ENCODE measurements at regions not wholly inside any gene's neighbourhood (a gene's known extent, or its start where the extent isn't known, plus 50 kb on each side); places are given as distances from the start of the nearest gene placed in this dataset.

- H3K36me3 ChIP-seq: no peaks in the 10 kb centered on the region
- TF ChIP-seq CTCF (IDR thresholded peaks at IDR 0.05; ENCODE audit: low read depth, low read length): no peak
- no peak overlapping the region for H3K27ac ChIP-seq
- peak in 1 of 2 donors; percentile 5 for DNase-seq (ENCODE audit: low read depth in 1 of 2, low spot score in 1 of 2)
- H3K27me3 ChIP-seq: no peaks in the 10 kb centered on the region
- H3K4me1 ChIP-seq (ENCODE audit: low read depth): peaks cover 18% of the 10 kb centered on the region
- H3K4me3 ChIP-seq: no peak overlapping the region
- H3K9me3 ChIP-seq (ENCODE audit: low read depth): no peaks in the 10 kb centered on the region
These were observed 453.6 kb downstream of the MN1 start for GRCh38 chr22:27347951-27348350.

GRCh38 chr22:27348634-27349033 lies 452.9 kb downstream of the MN1 start:
- H3K27me3 ChIP-seq: no peaks in the 10 kb centered on the region
- no peaks in the 10 kb centered on the region for H3K36me3 ChIP-seq
- H3K4me3 ChIP-seq: no peak overlapping the region
- TF ChIP-seq CTCF (IDR thresholded peaks at IDR 0.05; ENCODE audit: low read depth, low read length): no peak
- no peak overlapping the region for H3K27ac ChIP-seq
- H3K9me3 ChIP-seq (ENCODE audit: low read depth): no peaks in the 10 kb centered on the region
- H3K4me1 ChIP-seq (ENCODE audit: low read depth): peaks cover 18% of the 10 kb centered on the region
- DNase-seq (ENCODE audit: low read depth in 1 of 2, low spot score in 1 of 2): peak in 1 of 2 donors; percentile 57

- H3K27ac ChIP-seq: no peak overlapping the region
- no peaks in the 10 kb centered on the region for H3K9me3 ChIP-seq (ENCODE audit: low read depth)
- TF ChIP-seq CTCF (IDR thresholded peaks at IDR 0.05; ENCODE audit: low read depth, low read length): no peak
- H3K36me3 ChIP-seq: no peaks in the 10 kb centered on the region
- no peaks in the 10 kb centered on the region for H3K27me3 ChIP-seq
- H3K4me1 ChIP-seq (ENCODE audit: low read depth): peaks cover 18% of the 10 kb centered on the region
- peak in 1 of 2 donors; percentile 35 for DNase-seq (ENCODE audit: low read depth in 1 of 2, low spot score in 1 of 2)
- no peak overlapping the region for H3K4me3 ChIP-seq
These were observed 452.1 kb downstream of the MN1 start for GRCh38 chr22:27349456-27349855.

- Histone ChIP-seq H3K27me3 (no peaks in the 10 kb centered on the region), H3K4me1 (ENCODE audit: low read depth) (peaks cover 10% of the 10 kb centered on the region), H3K27ac (no peak overlapping the region), H3K36me3 (no peaks in the 10 kb centered on the region), H3K4me3 (no peak overlapping the region), H3K9me3 (ENCODE audit: low read depth) (no peaks in the 10 kb centered on the region)
- no peak for TF ChIP-seq CTCF (IDR thresholded peaks at IDR 0.05; ENCODE audit: low read depth, low read length)
- no peak for DNase-seq (ENCODE audit: low read depth in 1 of 2, low spot score in 1 of 2)
These were observed 451.2 kb downstream of the MN1 start for GRCh38 chr22:27350306-27350705.

- Histone ChIP-seq H3K27me3 (no peaks in the 10 kb centered on the region), H3K27ac (no peak overlapping the region), H3K4me3 (no peak overlapping the region), H3K36me3 (no peaks in the 10 kb centered on the region), H3K4me1 (ENCODE audit: low read depth) (peaks cover 4% of the 10 kb centered on the region), H3K9me3 (ENCODE audit: low read depth) (no peaks in the 10 kb centered on the region)
- DNase-seq (ENCODE audit: low read depth in 1 of 2, low spot score in 1 of 2): no peak
- no peak for TF ChIP-seq CTCF (IDR thresholded peaks at IDR 0.05; ENCODE audit: low read depth, low read length)
These were observed 449.1 kb downstream of the MN1 start for GRCh38 chr22:27352426-27352825.

All from cardiac muscle cell (in vitro differentiated cells and primary cell).